SJSA1 (cell line): ENCODE measurements at regions not wholly inside any gene's neighbourhood (a gene's known extent, or its start where the extent isn't known, plus 50 kb on each side); places are given as distances from the start of the nearest gene placed in this dataset.

ENCODE experiments used
- DNase-seq, 2 experiments: peaks; one replicate each; pipeline ENCODE4 v3.0.0-alpha.2; 2015 to 2020; ENCODE audit warnings: low spot score in 2 of 2, low read depth in 1 of 2
- H3K27ac ChIP-seq: fragments of 250-450 bp; sonication (Bioruptor Pico); 2 replicates; pipeline ENCODE4 v1.5.1; 2020; ENCODE audit warnings: mild to moderate bottlenecking, moderate library complexity
- H3K27me3 ChIP-seq: fragments of 250-450 bp; sonication (Bioruptor Pico); replicated peaks from 2 replicates; pipeline ENCODE4 v1.5.1; 2020; ENCODE audit warnings: mild to moderate bottlenecking, moderate library complexity
- H3K36me3 ChIP-seq: fragments of 250-450 bp; sonication (Bioruptor Pico); 2 replicates; pipeline ENCODE4 v1.5.1; 2020; ENCODE audit warnings: mild to moderate bottlenecking
- H3K4me1 ChIP-seq: fragments of 250-450 bp; sonication (Bioruptor Pico); replicated peaks from 2 replicates; pipeline ENCODE4 v1.6.1; 2021; ENCODE audit warnings: mild to moderate bottlenecking
- H3K4me3 ChIP-seq: fragments of 250-450 bp; sonication (Bioruptor Pico); 2 replicates; pipeline ENCODE4 v1.5.1; 2020; ENCODE audit warnings: mild to moderate bottlenecking
- H3K9me3 ChIP-seq: fragments of 250-450 bp; sonication (Bioruptor Pico); replicated peaks from 2 replicates; pipeline ENCODE4 v1.5.1; 2020; ENCODE audit warnings: mild to moderate bottlenecking

DNA sequence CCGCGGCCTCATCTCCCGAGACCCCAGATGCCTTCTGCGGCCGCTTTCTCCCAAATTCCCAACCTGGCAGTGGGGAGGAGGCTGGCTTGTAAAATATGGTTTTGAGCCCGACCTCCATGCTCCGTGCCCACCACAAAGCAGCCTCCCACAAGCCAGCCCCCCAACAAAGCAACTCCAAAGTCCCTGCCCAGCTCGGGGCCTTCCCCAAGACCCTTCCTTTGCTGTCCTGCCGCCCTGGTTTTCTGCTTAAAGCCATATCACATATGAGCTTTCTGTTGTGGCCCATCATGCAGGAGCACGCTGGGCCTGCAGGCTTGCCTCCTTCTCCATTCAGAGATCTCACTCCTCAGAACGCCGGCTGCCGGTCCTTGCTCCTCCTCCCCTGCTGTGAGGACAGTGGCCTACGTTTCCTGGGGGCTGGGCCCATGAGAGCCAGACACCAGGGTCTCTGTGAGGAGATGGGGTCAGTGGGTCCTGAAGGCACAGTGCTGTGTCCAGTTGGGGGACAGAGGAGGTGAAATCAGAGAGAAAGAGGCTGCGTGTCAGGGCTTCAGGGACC, 680.0 kb downstream of the BRD1 start:
- H3K27me3 ChIP-seq = no peaks in the 10 kb centered on the region
- peaks cover 19% of the 10 kb centered on the region for H3K9me3 ChIP-seq
- H3K36me3 ChIP-seq = no peaks in the 10 kb centered on the region
- no peak overlapping the region for H3K4me3 ChIP-seq
- no peak for DNase-seq
- no peak overlapping the region for H3K27ac ChIP-seq
- H3K4me1 ChIP-seq = no peaks in the 10 kb centered on the region

DNA sequence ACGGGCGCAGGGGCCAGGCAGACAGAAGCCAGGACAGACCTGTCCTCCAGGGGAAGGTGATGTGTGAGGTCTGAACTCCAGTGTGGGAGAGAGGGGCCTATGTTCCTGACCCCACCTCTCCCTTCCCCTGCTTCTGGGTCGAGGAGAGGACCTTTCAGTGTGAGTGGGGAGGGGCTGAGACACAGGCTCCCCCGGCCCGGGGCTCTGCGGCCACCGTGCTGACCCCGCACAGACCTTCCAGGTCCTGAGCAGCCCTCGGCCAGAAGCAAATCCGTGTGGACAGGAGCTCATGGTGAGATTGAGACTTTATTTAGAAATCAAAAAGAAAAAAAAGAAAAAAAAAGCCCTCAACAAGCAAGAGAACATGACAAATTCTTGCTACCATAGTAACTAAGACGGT, 680.5 kb downstream of the BRD1 start:
- no peaks in the 10 kb centered on the region for H3K27me3 ChIP-seq
- H3K4me1 ChIP-seq = no peaks in the 10 kb centered on the region
- no peak overlapping the region for H3K4me3 ChIP-seq
- H3K36me3 ChIP-seq = no peaks in the 10 kb centered on the region
- H3K27ac ChIP-seq = no peak overlapping the region
- peak in 1 of 2 experiments; percentile 25 for DNase-seq
- H3K9me3 ChIP-seq = peaks cover 19% of the 10 kb centered on the region

- H3K36me3 ChIP-seq = no peaks in the 10 kb centered on the region
- H3K9me3 ChIP-seq = peaks cover 19% of the 10 kb centered on the region
- H3K4me1 ChIP-seq = no peaks in the 10 kb centered on the region
- no peak overlapping the region for H3K4me3 ChIP-seq
- no peak for DNase-seq
- H3K27ac ChIP-seq = no peak overlapping the region
- no peaks in the 10 kb centered on the region for H3K27me3 ChIP-seq
Measured at GRCh38 chr22:49146511-49146910, 681.2 kb downstream of the BRD1 start.

GRCh38 chr22:49143812-49144211, 683.9 kb downstream of the BRD1 start:
- Histone ChIP-seq H3K4me3 (no peak overlapping the region), H3K9me3 (peaks cover 23% of the 10 kb centered on the region), H3K36me3 (no peaks in the 10 kb centered on the region), H3K4me1 (no peaks in the 10 kb centered on the region), H3K27ac (no peak overlapping the region), H3K27me3 (no peaks in the 10 kb centered on the region)
- no peak for DNase-seq

- Histone ChIP-seq H3K9me3 (peaks cover 28% of the 10 kb centered on the region), H3K4me3 (no peak overlapping the region), H3K27me3 (no peaks in the 10 kb centered on the region), H3K4me1 (no peaks in the 10 kb centered on the region), H3K27ac (no peak overlapping the region), H3K36me3 (no peaks in the 10 kb centered on the region)
- no peak for DNase-seq
Measured at GRCh38 chr22:49142891-49143290, 684.8 kb downstream of the BRD1 start.

- peaks cover 25% of the 10 kb centered on the region for H3K9me3 ChIP-seq
- no peaks in the 10 kb centered on the region for H3K36me3 ChIP-seq
- DNase-seq = no peak
- H3K4me3 ChIP-seq = no peak overlapping the region
- no peaks in the 10 kb centered on the region for H3K27me3 ChIP-seq
- no peaks in the 10 kb centered on the region for H3K4me1 ChIP-seq
- no peak overlapping the region for H3K27ac ChIP-seq
Measured at GRCh38 chr22:49142296-49142695, 685.4 kb downstream of the BRD1 start.

DNA sequence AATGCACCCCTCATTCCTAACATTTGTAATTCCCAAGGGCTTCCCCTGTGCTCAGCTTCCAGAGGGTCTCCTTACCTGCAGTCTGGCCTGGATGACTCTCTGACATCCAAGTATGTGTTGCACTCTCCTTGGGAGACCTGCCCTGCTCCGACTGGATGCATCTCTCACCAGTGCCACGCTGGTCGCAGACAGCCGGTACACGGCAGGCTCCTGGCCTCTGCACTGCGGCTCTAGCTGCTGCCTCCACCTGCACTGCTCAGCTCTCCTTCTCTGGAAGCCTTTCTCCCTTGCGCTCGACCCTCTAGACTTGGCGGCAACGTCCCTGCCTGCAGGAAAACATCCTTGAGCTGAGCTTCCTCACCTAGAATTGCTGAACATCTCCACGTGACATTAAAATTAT, 685.9 kb downstream of the BRD1 start:
- H3K4me3 ChIP-seq = no peak overlapping the region
- H3K27me3 ChIP-seq = no peaks in the 10 kb centered on the region
- no peak overlapping the region for H3K27ac ChIP-seq
- H3K4me1 ChIP-seq = no peaks in the 10 kb centered on the region
- no peak for DNase-seq
- no peaks in the 10 kb centered on the region for H3K36me3 ChIP-seq
- peaks cover 25% of the 10 kb centered on the region for H3K9me3 ChIP-seq

DNA sequence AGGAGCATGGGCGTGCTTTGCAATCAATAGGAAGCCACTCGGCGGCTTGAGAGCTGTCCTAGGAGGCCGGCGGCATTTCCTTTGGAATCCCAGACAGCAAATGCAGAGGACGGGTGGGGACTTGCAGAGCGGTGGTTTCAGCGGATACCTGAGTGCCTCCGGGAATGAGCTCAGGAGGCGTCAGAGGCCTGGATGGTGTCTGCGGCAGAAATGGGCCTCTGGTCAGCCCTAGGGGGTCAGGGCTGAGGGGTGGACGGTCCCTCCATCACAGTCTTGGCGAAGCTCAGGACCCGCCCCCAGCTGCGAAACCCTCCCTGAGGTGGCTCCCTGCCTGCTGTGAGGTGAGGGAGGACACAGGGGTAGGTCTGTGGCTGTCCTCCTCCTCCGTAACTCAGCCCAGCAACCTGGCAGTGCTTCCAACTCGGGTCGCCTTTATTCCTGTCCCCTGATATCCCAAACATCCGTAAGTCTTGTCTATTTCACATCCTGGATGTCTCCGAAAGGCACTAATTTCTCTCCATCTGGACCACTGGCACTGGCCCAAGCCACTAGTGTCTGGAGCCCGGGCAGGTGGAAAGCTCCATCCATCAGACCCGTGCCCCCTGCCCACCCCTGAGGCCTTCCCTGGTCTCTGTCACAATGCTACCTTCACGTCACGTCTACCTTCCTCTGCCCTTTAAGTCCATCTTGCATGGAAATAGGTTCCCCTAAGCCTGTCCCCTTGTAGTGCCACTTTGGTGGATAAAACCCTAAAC, 686.6 kb downstream of the BRD1 start:
- H3K27ac ChIP-seq = no peak overlapping the region
- H3K4me3 ChIP-seq = no peak overlapping the region
- peaks cover 26% of the 10 kb centered on the region for H3K9me3 ChIP-seq
- no peaks in the 10 kb centered on the region for H3K27me3 ChIP-seq
- DNase-seq = no peak
- no peaks in the 10 kb centered on the region for H3K36me3 ChIP-seq
- no peaks in the 10 kb centered on the region for H3K4me1 ChIP-seq

DNA sequence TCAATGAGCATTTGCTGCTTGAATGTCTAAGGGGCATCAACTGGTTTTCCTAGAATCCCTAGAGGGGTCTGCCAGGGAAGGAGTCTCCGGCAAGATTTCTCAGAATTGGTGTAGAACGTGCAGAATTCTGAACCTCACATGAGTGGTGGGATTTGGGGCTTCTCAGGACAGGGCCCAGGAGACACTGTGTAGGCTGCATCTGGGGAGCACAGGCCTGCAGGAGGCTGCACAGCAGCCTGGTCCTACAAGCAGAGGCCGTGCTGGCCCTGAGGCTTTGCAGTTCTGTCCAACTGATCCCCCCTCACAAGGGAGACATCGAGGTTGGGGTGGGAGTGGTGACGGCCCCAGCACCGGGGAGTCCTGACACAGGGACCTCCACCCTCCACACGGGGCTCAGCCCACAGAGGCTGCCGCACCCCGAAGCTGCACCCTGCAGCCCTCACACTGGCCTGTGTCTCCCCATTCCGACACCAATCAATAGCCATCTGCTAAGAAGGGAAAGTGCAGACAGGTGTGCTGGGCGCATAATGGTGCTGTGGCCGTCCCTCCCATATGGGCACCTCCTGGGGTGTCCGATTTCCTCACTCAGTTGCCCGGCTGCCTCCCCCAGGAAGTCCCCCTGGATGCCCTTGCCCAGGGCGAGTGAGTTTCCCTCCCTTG, 688.1 kb downstream of the BRD1 start:
- DNase-seq = no peak

GRCh38 chr22:49138250-49138790, 689.4 kb downstream of the BRD1 start:
- Histone ChIP-seq H3K4me1 (no peaks in the 10 kb centered on the region), H3K27me3 (no peaks in the 10 kb centered on the region), H3K36me3 (no peaks in the 10 kb centered on the region), H3K9me3 (peaks cover 21% of the 10 kb centered on the region), H3K27ac (no peak overlapping the region), H3K4me3 (no peak overlapping the region)
- DNase-seq = no peak

More for the DNA sequence above, 688.1 kb downstream of the BRD1 start:
- no peaks in the 10 kb centered on the region for H3K36me3 ChIP-seq
- H3K4me3 ChIP-seq = no peak overlapping the region
- peaks cover 21% of the 10 kb centered on the region for H3K9me3 ChIP-seq
- H3K27me3 ChIP-seq = no peaks in the 10 kb centered on the region
- no peaks in the 10 kb centered on the region for H3K4me1 ChIP-seq
- H3K27ac ChIP-seq = no peak overlapping the region

DNA sequence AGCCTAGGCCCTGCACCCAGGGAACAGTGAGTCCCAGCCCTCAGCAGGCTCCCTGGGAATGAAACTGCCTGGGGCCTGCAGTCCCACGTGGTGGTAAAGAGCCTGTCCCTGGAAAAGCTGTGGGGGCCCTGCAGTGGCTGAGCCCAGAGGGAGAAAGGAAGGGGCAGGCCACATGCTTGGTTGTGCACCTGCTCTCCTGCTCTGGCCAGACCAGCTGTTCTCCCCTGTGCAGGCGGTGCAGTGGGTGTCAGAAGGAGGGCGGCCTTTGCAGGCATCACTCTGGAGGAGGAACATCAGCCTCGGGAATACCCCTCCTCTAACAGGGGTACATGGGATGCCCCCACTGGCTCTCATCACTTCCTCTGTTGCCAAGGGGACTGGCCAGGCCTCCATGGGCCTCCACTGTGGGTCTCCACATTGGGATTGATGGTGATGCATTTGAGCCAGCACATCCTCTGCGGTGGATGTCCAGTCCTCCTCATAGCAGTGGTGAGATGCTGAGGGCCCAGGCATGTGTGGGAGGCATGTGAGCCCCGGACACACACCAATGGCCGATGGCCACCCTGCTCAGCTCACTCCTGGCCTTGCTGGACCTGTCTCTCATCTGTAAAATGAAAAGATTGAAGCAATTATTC, 690.4 kb downstream of the BRD1 start:
- no peaks in the 10 kb centered on the region for H3K4me1 ChIP-seq
- no peak for DNase-seq
- H3K27ac ChIP-seq = no peak overlapping the region
- no peaks in the 10 kb centered on the region for H3K27me3 ChIP-seq
- no peak overlapping the region for H3K4me3 ChIP-seq
- peaks cover 21% of the 10 kb centered on the region for H3K9me3 ChIP-seq
- H3K36me3 ChIP-seq = no peaks in the 10 kb centered on the region

DNA sequence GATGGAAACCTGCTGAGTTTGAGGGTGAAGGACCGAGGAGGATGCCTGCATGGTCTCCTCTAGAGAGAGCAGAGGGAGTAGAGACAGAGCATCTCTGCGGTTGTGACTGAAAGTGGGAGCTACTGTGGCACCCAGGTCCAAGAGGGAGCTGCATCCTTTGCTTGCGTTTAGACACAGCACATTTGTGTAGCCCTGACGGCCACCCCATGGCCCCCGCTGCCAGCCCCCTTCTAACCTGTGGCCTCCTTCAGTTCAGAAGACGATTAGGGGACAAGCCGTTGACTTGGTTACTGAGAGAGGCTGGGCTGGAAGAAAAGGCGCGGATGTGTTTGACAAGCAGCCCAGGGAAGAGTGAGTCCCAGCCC, 690.9 kb downstream of the BRD1 start:
- no peaks in the 10 kb centered on the region for H3K4me1 ChIP-seq
- no peak for DNase-seq
- H3K27ac ChIP-seq = no peak overlapping the region
- H3K36me3 ChIP-seq = no peaks in the 10 kb centered on the region
- H3K27me3 ChIP-seq = no peaks in the 10 kb centered on the region
- peaks cover 21% of the 10 kb centered on the region for H3K9me3 ChIP-seq
- H3K4me3 ChIP-seq = no peak overlapping the region

GRCh38 chr22:49136041-49136815, 691.4 kb downstream of the BRD1 start:
- Histone ChIP-seq H3K4me1 (no peaks in the 10 kb centered on the region), H3K27me3 (no peaks in the 10 kb centered on the region), H3K4me3 (no peak overlapping the region), H3K36me3 (no peaks in the 10 kb centered on the region), H3K9me3 (peaks cover 19% of the 10 kb centered on the region), H3K27ac (no peak overlapping the region)
- no peak for DNase-seq
